Endothelial cell of hepatic sinusoid (primary cell): ENCODE measurements at regions not wholly inside any gene's neighbourhood (a gene's known extent, or its start where the extent isn't known, plus 50 kb on each side); places are given as distances from the start of the nearest gene placed in this dataset.

ENCODE experiments used
- in situ Hi-C: cut with HindIII; loops from 2 replicates; pipeline ENCODE4 v1.10.0; 2017; ENCODE audit warnings: low sequenced_read_pairs

GRCh38 chr1:13921190-13921589 is 221.2 kb downstream of the PRDM2 start:
- in situ Hi-C loops, result no loop called here

GRCh38 chr1:13922466-13923110 is 222.6 kb downstream of the PRDM2 start:
- in situ Hi-C loops, result no loop called here

- in situ Hi-C loops, result no loop called here
Measured at GRCh38 chr1:13926556-13926955, 226.6 kb downstream of the PRDM2 start.

GRCh38 chr1:13927736-13928135 is 227.7 kb downstream of the PRDM2 start:
- in situ Hi-C loops, result no loop called here

GRCh38 chr1:13929313-13929712 is 229.3 kb downstream of the PRDM2 start:
- in situ Hi-C loops, result no loop called here

- in situ Hi-C loops, result no loop called here
Measured at GRCh38 chr1:13930151-13930550, 230.2 kb downstream of the PRDM2 start.

GRCh38 chr1:13931226-13931625 is 231.2 kb downstream of the PRDM2 start:
- in situ Hi-C loops, result no loop called here

- in situ Hi-C loops, result no loop called here
Measured at GRCh38 chr1:13935336-13935735, 235.3 kb downstream of the PRDM2 start.

GRCh38 chr1:13941315-13941714 is 241.3 kb downstream of the PRDM2 start:
- in situ Hi-C loops, result no loop called here

GRCh38 chr1:13943055-13943454 is 243.1 kb downstream of the PRDM2 start:
- in situ Hi-C loops, result no loop called here

GRCh38 chr1:13945856-13946255 is 245.9 kb downstream of the PRDM2 start:
- in situ Hi-C loops, result no loop called here

- in situ Hi-C loops, result no loop called here
Measured at GRCh38 chr1:13947658-13948057, 247.7 kb downstream of the PRDM2 start.

GRCh38 chr1:13948396-13948795 is 248.4 kb downstream of the PRDM2 start:
- in situ Hi-C loops, result no loop called here

GRCh38 chr1:13948888-13949391 is 249.0 kb downstream of the PRDM2 start:
- in situ Hi-C loops, result no loop called here

- in situ Hi-C loops, result no loop called here
Measured at GRCh38 chr1:13949546-13949945, 249.6 kb downstream of the PRDM2 start.

GRCh38 chr1:13950637-13951036 is 250.6 kb downstream of the PRDM2 start:
- in situ Hi-C loops, result no loop called here

GRCh38 chr1:13951793-13952751 is 252.1 kb downstream of the PRDM2 start:
- in situ Hi-C loops, result no loop called here

GRCh38 chr1:13952985-13953384 is 253.0 kb downstream of the PRDM2 start:
- in situ Hi-C loops, result no loop called here

GRCh38 chr1:13956393-13956792 is 256.4 kb downstream of the PRDM2 start:
- in situ Hi-C loops, result no loop called here

GRCh38 chr1:13960375-13960987 is 260.5 kb downstream of the PRDM2 start:
- in situ Hi-C loops, result no loop called here

GRCh38 chr1:13964768-13965167 is 264.8 kb downstream of the PRDM2 start:
- in situ Hi-C loops, result no loop called here
